HepG2 (cell line): ENCODE measurements at regions not wholly inside any gene's neighbourhood (a gene's known extent, or its start where the extent isn't known, plus 50 kb on each side); places are given as distances from the start of the nearest gene placed in this dataset.

Source experiments
- CBX1 ChIP-seq: IDR thresholded peaks from one replicate; pipeline ENCODE4 v1.6.1; 2016; ENCODE audit warnings: antibody characterized with exemption, low read depth
- HBP1 ChIP-seq: IDR thresholded peaks from 2 replicates; pipeline ENCODE4 v1.6.1; 2016; ENCODE audit warnings: low read depth, control low read depth
- NFAT5 ChIP-seq: sonication (generic); formaldehyde crosslinking; IDR thresholded peaks from 2 replicates; pipeline ENCODE4 v1.4.0; 2020; ENCODE audit warnings: missing genetic modification reagents
- PLSCR1 ChIP-seq: sonication (generic); formaldehyde crosslinking; IDR thresholded peaks from 2 replicates; pipeline ENCODE4 v1.5.0; 2020; ENCODE audit warnings: missing genetic modification reagents, mild to moderate bottlenecking, borderline replicate concordance
- POGK ChIP-seq: sonication (generic); formaldehyde crosslinking; conservative IDR thresholded peaks from 2 replicates; pipeline ENCODE4 v1.8.0; 2022; ENCODE audit warnings: mild to moderate bottlenecking, moderate library complexity, missing genetic modification reagents
- ZNF317 ChIP-seq: sonication (generic); formaldehyde crosslinking; IDR thresholded peaks from 2 replicates; pipeline ENCODE4 v1.5.0; 2020; ENCODE audit warnings: mild to moderate bottlenecking, missing genetic modification reagents
- ZNF800 ChIP-seq: sonication (generic); formaldehyde crosslinking; IDR thresholded peaks from 2 replicates; pipeline ENCODE4 v1.4.0; 2020; ENCODE audit warnings: missing genetic modification reagents

GRCh38 chr2:30310955-30311354, 79.6 kb downstream of the LBH start (continued):
- TF ChIP-seq POGK (CRISPR knock-in tag): no peak
- TF ChIP-seq PLSCR1 (CRISPR knock-in tag): no peak
- no peak for TF ChIP-seq NFAT5
- TF ChIP-seq ZNF800 (CRISPR knock-in tag): no peak
- no peak for TF ChIP-seq ZNF317 (CRISPR knock-in tag)
- TF ChIP-seq CBX1: no peak
- TF ChIP-seq HBP1 (CRISPR knock-in tag): no peak
- TF ChIP-seq, all 625 proteins: peak for 0
